ENCODE measurements at regions not wholly inside any gene's neighbourhood (a gene's known extent, or its start where the extent isn't known, plus 50 kb on each side); places are given as distances from the start of the nearest gene placed in this dataset.
"Not testable (repeated sequence)": the region's sequence is repeated elsewhere in the genome, so short reads cannot be mapped to it uniquely, and the experiment has no call there.

GRCh38 chr11:71324788-71325417 lies 72.5 kb upstream of the SHANK2 start:
- H3K27me3 Mint-ChIP-seq: peaks cover 40 to 70% of the 10 kb centered on the region in 2 donors
- H3K27ac Mint-ChIP-seq: no peak overlapping the region
- H3K4me3 Mint-ChIP-seq: no peak overlapping the region

GRCh38 chr11:71323876-71324526 lies 71.6 kb upstream of the SHANK2 start:
- H3K36me3 Mint-ChIP-seq (ENCODE audit: insufficient read depth): no peaks in the 10 kb centered on the region
- no peak overlapping the region for H3K27ac Mint-ChIP-seq
- ATAC-seq (replicated peaks) (no peak), DNase-seq (no peak)
- H3K4me3 Mint-ChIP-seq: no peak overlapping the region
- H3K27me3 Mint-ChIP-seq: peaks cover 49 to 63% of the 10 kb centered on the region in 2 donors
- H3K9me3 Mint-ChIP-seq: no peaks in the 10 kb centered on the region
- H3K4me1 Mint-ChIP-seq (ENCODE audit: low read depth in 2 of 2): no peaks in the 10 kb centered on the region

More at GRCh38 chr11:71324788-71325417, 72.5 kb upstream of the SHANK2 start:
- DNase-seq: no peak
- Mint-ChIP-seq H3K4me1 (ENCODE audit: low read depth in 2 of 2) (no peaks in the 10 kb centered on the region), H3K9me3 (no peaks in the 10 kb centered on the region), H3K36me3 (ENCODE audit: insufficient read depth) (no peaks in the 10 kb centered on the region)
- ATAC-seq (replicated peaks): no peak

- Mint-ChIP-seq H3K9me3 (no peaks in the 10 kb centered on the region), H3K27me3 (peaks cover 55 to 57% of the 10 kb centered on the region in 2 donors), H3K27ac (no peak overlapping the region), H3K4me1 (ENCODE audit: low read depth in 2 of 2) (no peaks in the 10 kb centered on the region), H3K4me3 (no peak overlapping the region), H3K36me3 (ENCODE audit: insufficient read depth) (no peaks in the 10 kb centered on the region)
- DNase-seq (no peak), ATAC-seq (replicated peaks) (no peak)
Measured at GRCh38 chr11:71322861-71323582, 70.6 kb upstream of the SHANK2 start.

GRCh38 chr11:71322192-71322735 lies 69.9 kb upstream of the SHANK2 start:
- no peaks in the 10 kb centered on the region for H3K4me1 Mint-ChIP-seq (ENCODE audit: low read depth in 2 of 2)
- ATAC-seq (replicated peaks) (no peak), DNase-seq (no peak)
- no peaks in the 10 kb centered on the region for H3K36me3 Mint-ChIP-seq (ENCODE audit: insufficient read depth)
- peaks cover 55 to 57% of the 10 kb centered on the region in 2 donors for H3K27me3 Mint-ChIP-seq
- no peak overlapping the region for H3K27ac Mint-ChIP-seq
- H3K9me3 Mint-ChIP-seq: peaks cover 2 to 5% of the 10 kb centered on the region in 2 donors
- H3K4me3 Mint-ChIP-seq: no peak overlapping the region

GRCh38 chr11:71321433-71322191 lies 69.2 kb upstream of the SHANK2 start:
- Mint-ChIP-seq H3K4me1 (ENCODE audit: low read depth in 2 of 2) (no peaks in the 10 kb centered on the region), H3K36me3 (ENCODE audit: insufficient read depth) (no peaks in the 10 kb centered on the region), H3K4me3 (no peak overlapping the region), H3K27me3 (peaks cover 55 to 57% of the 10 kb centered on the region in 2 donors), H3K9me3 (peaks cover 2 to 8% of the 10 kb centered on the region in 2 donors), H3K27ac (no peak overlapping the region)
- ATAC-seq (replicated peaks) (no peak), DNase-seq (no peak)

- Mint-ChIP-seq H3K9me3 (peaks cover 2 to 8% of the 10 kb centered on the region in 2 donors), H3K4me3 (no peak overlapping the region), H3K36me3 (ENCODE audit: insufficient read depth) (no peaks in the 10 kb centered on the region), H3K27ac (no peak overlapping the region), H3K4me1 (ENCODE audit: low read depth in 2 of 2) (no peaks in the 10 kb centered on the region), H3K27me3 (peaks cover 14 to 29% of the 10 kb centered on the region in 2 donors)
- DNase-seq: no peak
- ATAC-seq (replicated peaks): no peak
Measured at GRCh38 chr11:71316701-71317100, 64.3 kb upstream of the SHANK2 start.

- not testable (repeated sequence) for H3K9me3 Mint-ChIP-seq; H3K36me3 Mint-ChIP-seq (ENCODE audit: insufficient read depth); H3K27me3 Mint-ChIP-seq; DNase-seq; H3K27ac Mint-ChIP-seq; H3K4me3 Mint-ChIP-seq; ATAC-seq (replicated peaks); H3K4me1 Mint-ChIP-seq (ENCODE audit: low read depth in 2 of 2)
Measured at GRCh38 chr11:71312616-71313015, 60.2 kb upstream of the SHANK2 start.

- Mint-ChIP-seq H3K4me1 (ENCODE audit: low read depth in 2 of 2) (no peaks in the 10 kb centered on the region), H3K36me3 (ENCODE audit: insufficient read depth) (no peaks in the 10 kb centered on the region), H3K27me3 (no peaks in the 10 kb centered on the region), H3K27ac (no peak overlapping the region), H3K4me3 (no peak overlapping the region), H3K9me3 (peaks cover 0 to under 1% of the 10 kb centered on the region in 2 donors)
- ATAC-seq (replicated peaks): no peak
- DNase-seq: no peak
Measured at GRCh38 chr11:71311928-71312510, 59.6 kb upstream of the SHANK2 start.

GRCh38 chr11:71311176-71311925 lies 59.0 kb upstream of the SHANK2 start:
- H3K4me3 Mint-ChIP-seq: no peak overlapping the region
- no peaks in the 10 kb centered on the region for H3K4me1 Mint-ChIP-seq (ENCODE audit: low read depth in 2 of 2)
- ATAC-seq (replicated peaks) (no peak), DNase-seq (no peak)
- H3K27me3 Mint-ChIP-seq: no peaks in the 10 kb centered on the region
- H3K27ac Mint-ChIP-seq: no peak overlapping the region
- H3K36me3 Mint-ChIP-seq (ENCODE audit: insufficient read depth): no peaks in the 10 kb centered on the region
- no peaks in the 10 kb centered on the region for H3K9me3 Mint-ChIP-seq

- Mint-ChIP-seq H3K27me3 (peaks cover under 1 to 6% of the 10 kb centered on the region in 2 donors), H3K27ac (no peak overlapping the region), H3K9me3 (no peaks in the 10 kb centered on the region), H3K36me3 (ENCODE audit: insufficient read depth) (no peaks in the 10 kb centered on the region), H3K4me3 (no peak overlapping the region), H3K4me1 (ENCODE audit: low read depth in 2 of 2) (peaks cover 0 to 2% of the 10 kb centered on the region in 2 donors)
- DNase-seq (no peak), ATAC-seq (replicated peaks) (no peak)
Measured at GRCh38 chr11:71310184-71310583, 57.8 kb upstream of the SHANK2 start.

- no peaks in the 10 kb centered on the region for H3K36me3 Mint-ChIP-seq (ENCODE audit: insufficient read depth)
- H3K4me3 Mint-ChIP-seq: no peak overlapping the region
- H3K9me3 Mint-ChIP-seq: no peaks in the 10 kb centered on the region
- no peak for DNase-seq
- H3K4me1 Mint-ChIP-seq (ENCODE audit: low read depth in 2 of 2): peaks cover 0 to 2% of the 10 kb centered on the region in 2 donors
- no peak for ATAC-seq (replicated peaks)
- H3K27ac Mint-ChIP-seq: no peak overlapping the region
- peaks cover 7 to 11% of the 10 kb centered on the region in 2 donors for H3K27me3 Mint-ChIP-seq
Measured at GRCh38 chr11:71309611-71310010, 57.2 kb upstream of the SHANK2 start.

- Mint-ChIP-seq H3K9me3 (no peaks in the 10 kb centered on the region), H3K4me1 (ENCODE audit: low read depth in 2 of 2) (peaks cover 0 to 2% of the 10 kb centered on the region in 2 donors), H3K27ac (no peak overlapping the region), H3K36me3 (ENCODE audit: insufficient read depth) (no peaks in the 10 kb centered on the region), H3K4me3 (no peak overlapping the region), H3K27me3 (peaks cover 8 to 16% of the 10 kb centered on the region in 2 donors)
- DNase-seq (no peak), ATAC-seq (replicated peaks) (no peak)
Measured at GRCh38 chr11:71309181-71309580, 56.8 kb upstream of the SHANK2 start.

All from effector memory CD8-positive, alpha-beta T cell (primary cell).